Activated CD4-positive, CD25-positive, alpha-beta regulatory T cell treated with anti-CD3 and anti-CD28 coated beads, Interleukin-2, amount 50 U/mL, for 24 hours (primary cell): ENCODE measurements at regions not wholly inside any gene's neighbourhood (a gene's known extent, or its start where the extent isn't known, plus 50 kb on each side); places are given as distances from the start of the nearest gene placed in this dataset.

ENCODE experiments used
- ATAC-seq, 2 donors: fragments of 150-1000 bp; cut with Tn5 transposase; one replicate each; pipeline ENCODE4 v1.10.0; 2021; ENCODE audit warnings: mild to moderate bottlenecking in 1 of 2, moderate library complexity in 1 of 2

GRCh38 chr2:46239175-46239846 lies 57.9 kb upstream of the EPAS1 start:
- peak; percentile 50 to 58 for ATAC-seq

DNA sequence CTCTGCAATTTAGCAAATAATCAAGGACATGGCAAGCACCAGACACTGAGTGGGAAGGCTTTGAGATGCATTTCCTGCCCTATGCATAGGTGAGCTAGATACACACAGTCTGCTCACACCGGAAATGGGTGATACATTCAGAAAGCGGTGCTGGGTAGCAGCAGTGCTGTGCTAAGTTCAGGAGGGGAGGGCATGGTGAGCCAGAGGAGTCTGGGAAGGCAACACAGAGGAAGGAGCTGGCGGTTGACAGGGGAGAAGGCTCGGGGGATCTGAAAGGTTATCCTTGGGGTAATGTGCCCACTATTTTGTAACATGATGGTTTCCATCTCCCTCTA lies 57.4 kb upstream of the EPAS1 start:
- peak; percentile 97 for ATAC-seq

- peak in 1 of 2 donors; percentile 5 for ATAC-seq
Observed at GRCh38 chr2:46241344-46241743, 55.9 kb upstream of the EPAS1 start.

DNA sequence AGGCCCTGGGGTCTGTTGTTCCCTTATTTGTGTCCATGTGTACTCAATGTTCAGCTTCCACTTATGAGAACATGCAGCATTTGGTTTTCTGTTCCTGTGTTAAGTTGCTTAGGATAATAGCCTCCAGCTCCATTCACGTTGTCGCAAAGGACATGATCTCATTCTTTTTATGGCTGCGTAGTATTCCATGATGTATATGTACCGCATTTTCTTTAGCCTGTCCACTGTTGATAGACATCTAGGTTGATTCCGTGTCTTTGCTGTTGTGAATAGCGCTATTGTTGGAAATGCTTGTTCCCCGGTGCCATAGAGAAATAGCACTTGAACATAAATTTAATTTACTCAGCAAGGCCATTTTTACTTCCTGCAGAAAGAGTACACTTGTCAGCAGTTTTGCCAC lies 51.3 kb upstream of the EPAS1 start:
- no peak for ATAC-seq

GRCh38 chr2:46246790-46247189 lies 50.4 kb upstream of the EPAS1 start:
- ATAC-seq: peak; percentile 38 to 56
